Upper lobe of left lung (tissue), 6 donors: ENCODE measurements at regions not wholly inside any gene's neighbourhood (a gene's known extent, or its start where the extent isn't known, plus 50 kb on each side); places are given as distances from the start of the nearest gene placed in this dataset.

Source experiments
- ATAC-seq, 2 donors: fragments of 200-7000 bp; cut with Tn5 transposase; one replicate each; pipeline ENCODE4 v1.9.1; 2022; ENCODE audit warnings: mild to moderate bottlenecking in 2 of 2, moderate library complexity in 2 of 2; ENCODE audit not compliant: low FRiP score in 2 of 2
- DNase-seq, 2 donors: peaks; one replicate each; pipeline ENCODE4 v3.0.0-alpha.2; 2019 to 2020
- H3K27ac ChIP-seq, 4 donors: fragments of 200-600 bp; sonication (generic); one replicate each; pipeline ENCODE4 v1.5.1; 2016 to 2019
- H3K27me3 ChIP-seq, 4 donors: fragments of 200-600 bp; sonication (generic); one replicate each; pipeline ENCODE4 v1.5.1; 2017 to 2019
- H3K36me3 ChIP-seq, 4 donors: fragments of 200-600 bp; sonication (generic); one replicate each; pipeline ENCODE4 v1.5.1; 2016 to 2019
- H3K4me1 ChIP-seq, 4 donors: fragments of 200-600 bp; sonication (generic); one replicate each; pipeline ENCODE4 v1.5.1; 2018 to 2019
- H3K4me3 ChIP-seq, 4 donors: fragments of 200-600 bp; sonication (generic); one replicate each; pipeline ENCODE4 v1.5.1; 2017 to 2019; ENCODE audit warnings: mild to moderate bottlenecking in 2 of 4, moderate library complexity in 1 of 4
- H3K9me3 ChIP-seq, 4 donors: fragments of 200-600 bp; sonication (generic); one replicate each; pipeline ENCODE4 v1.5.1; 2018 to 2019
- CTCF ChIP-seq, 6 experiments: fragments of 450-650 bp in 4 of 6; fragments of 200-600 bp in 2 of 6; sonication (generic) in 2 of 6; IDR thresholded peaks; one replicate each; pipeline ENCODE4 v1.5.1; 2016 to 2019; ENCODE audit warnings: antibody characterized with exemption in 6 of 6
- EP300 ChIP-seq, 4 donors: sonication (generic); formaldehyde crosslinking; IDR thresholded peaks; one replicate each; pipeline ENCODE4 v1.5.1; 2017; ENCODE audit warnings: antibody characterized with exemption in 4 of 4, control low read depth in 2 of 4
- POLR2A ChIP-seq, 4 donors: fragments of 450-650 bp; IDR thresholded peaks; one replicate each; pipeline ENCODE4 v1.5.1; 2016 to 2017; ENCODE audit warnings: antibody characterized with exemption in 4 of 4, mild to moderate bottlenecking in 2 of 4
- POLR2AphosphoS5 ChIP-seq, 2 donors: sonication (generic); formaldehyde crosslinking; IDR thresholded peaks; one replicate each; pipeline ENCODE4 v1.5.1; 2017; ENCODE audit warnings: antibody characterized with exemption in 2 of 2
- WGBS, 2 donors: methylation state at CpG; one replicate each; pipeline ENCODE4 v1.1.5; 2017 to 2018; 5-methylcytosine and 5-hydroxymethylcytosine counted together
- donor health status: DM: no; HTN: no; CAD: no; lungs with moderate emphysema.
- donor health status: DM: no; HTN: yes; CAD: no; lungs with severe emphysema.

GRCh38 chr1:114214016-114214415 lies 60.3 kb upstream of the SYT6 start:
- TF ChIP-seq EP300 (IDR thresholded peaks at IDR 0.05): no peak
- TF ChIP-seq CTCF (IDR thresholded peaks at IDR 0.05): no peak
- TF ChIP-seq POLR2A (IDR thresholded peaks at IDR 0.05): no peak
- no peak for TF ChIP-seq POLR2AphosphoS5 (IDR thresholded peaks at IDR 0.05)
- WGBS, 2 donors: 72 to 86% methylated on average over 1 of the region's 1 CpG
- no peak for DNase-seq

GRCh38 chr1:114209971-114210370 lies 56.3 kb upstream of the SYT6 start:
- H3K36me3 ChIP-seq: no peaks in the 10 kb centered on the region
- no peak for DNase-seq
- WGBS, 2 donors: 81 to 90% methylated on average over 5 of the region's 5 CpGs
- H3K4me1 ChIP-seq: no peaks in the 10 kb centered on the region
- H3K27me3 ChIP-seq: no peaks in the 10 kb centered on the region
- H3K4me3 ChIP-seq: no peak overlapping the region
- ATAC-seq: no peak
- no peak for TF ChIP-seq CTCF (IDR thresholded peaks at IDR 0.05)
- TF ChIP-seq POLR2AphosphoS5 (IDR thresholded peaks at IDR 0.05): no peak
- TF ChIP-seq EP300 (IDR thresholded peaks at IDR 0.05): no peak
- no peak for TF ChIP-seq POLR2A (IDR thresholded peaks at IDR 0.05)
- H3K9me3 ChIP-seq: no peaks in the 10 kb centered on the region
- H3K27ac ChIP-seq: no peak overlapping the region

More at GRCh38 chr1:114214016-114214415, 60.3 kb upstream of the SYT6 start:
- Histone ChIP-seq H3K27me3 (no peaks in the 10 kb centered on the region), H3K27ac (no peak overlapping the region), H3K4me3 (no peak overlapping the region), H3K36me3 (no peaks in the 10 kb centered on the region), H3K9me3 (no peaks in the 10 kb centered on the region), H3K4me1 (no peaks in the 10 kb centered on the region)
- ATAC-seq: no peak

- no peak for ATAC-seq
- Histone ChIP-seq H3K4me1 (no peaks in the 10 kb centered on the region), H3K27me3 (no peaks in the 10 kb centered on the region), H3K4me3 (no peak overlapping the region), H3K27ac (no peak overlapping the region), H3K36me3 (no peaks in the 10 kb centered on the region), H3K9me3 (no peaks in the 10 kb centered on the region)
- TF ChIP-seq CTCF (IDR thresholded peaks at IDR 0.05) (no peak), POLR2A (IDR thresholded peaks at IDR 0.05) (no peak), EP300 (IDR thresholded peaks at IDR 0.05) (no peak), POLR2AphosphoS5 (IDR thresholded peaks at IDR 0.05) (no peak)
- no peak for DNase-seq
- WGBS, 2 donors: 72 to 84% methylated on average over 4 of the region's 4 CpGs
Observed at GRCh38 chr1:114208714-114209113, 55.0 kb upstream of the SYT6 start.

- no peaks in the 10 kb centered on the region for H3K27me3 ChIP-seq
- H3K36me3 ChIP-seq: no peaks in the 10 kb centered on the region
- no peak overlapping the region for H3K27ac ChIP-seq
- no peaks in the 10 kb centered on the region for H3K9me3 ChIP-seq
- TF ChIP-seq CTCF (IDR thresholded peaks at IDR 0.05) (no peak), EP300 (IDR thresholded peaks at IDR 0.05) (no peak), POLR2AphosphoS5 (IDR thresholded peaks at IDR 0.05) (no peak), POLR2A (IDR thresholded peaks at IDR 0.05) (no peak)
- no peaks in the 10 kb centered on the region for H3K4me1 ChIP-seq
- H3K4me3 ChIP-seq: no peak overlapping the region
- ATAC-seq: no peak
- DNase-seq: no peak
- 84% methylated on average over 4 of the region's 4 CpGs for WGBS, 2 donors
Observed at GRCh38 chr1:114208106-114208505, 54.4 kb upstream of the SYT6 start.

- H3K27me3 ChIP-seq: no peaks in the 10 kb centered on the region
- ATAC-seq: no peak
- no peaks in the 10 kb centered on the region for H3K4me1 ChIP-seq
- WGBS, 2 donors: 42 to 47% methylated on average over 4 to 11 of the region's 11 CpGs
- H3K9me3 ChIP-seq: no peaks in the 10 kb centered on the region
- no peaks in the 10 kb centered on the region for H3K36me3 ChIP-seq
- TF ChIP-seq POLR2AphosphoS5 (IDR thresholded peaks at IDR 0.05): no peak
- TF ChIP-seq CTCF (IDR thresholded peaks at IDR 0.05): no peak
- no peak for TF ChIP-seq POLR2A (IDR thresholded peaks at IDR 0.05)
- no peak for TF ChIP-seq EP300 (IDR thresholded peaks at IDR 0.05)
- DNase-seq: peak in 1 of 2 donors; percentile 36
- no peak overlapping the region for H3K4me3 ChIP-seq
- no peak overlapping the region for H3K27ac ChIP-seq
Observed at GRCh38 chr1:114207635-114208034, 54.0 kb upstream of the SYT6 start.
